Mesothelial cell of epicardium (in vitro differentiated cells): ENCODE measurements at regions not wholly inside any gene's neighbourhood (a gene's known extent, or its start where the extent isn't known, plus 50 kb on each side); places are given as distances from the start of the nearest gene placed in this dataset.

Source experiments
- DNase-seq, 2 experiments: peaks; one replicate each; pipeline ENCODE4 v3.0.0; 2021; ENCODE audit warnings: low spot score in 2 of 2; ENCODE audit not compliant: unreplicated experiment in 2 of 2
- H3K27ac Mint-ChIP-seq: 2 replicates; pipeline ENCODE4 v1.8.0; 2021; ENCODE audit warnings: mixed read lengths
- H3K27me3 Mint-ChIP-seq: 2 replicates; pipeline ENCODE4 v1.8.0; 2021; ENCODE audit warnings: low read depth, mixed read lengths
- H3K36me3 Mint-ChIP-seq: 2 replicates; pipeline ENCODE4 v1.8.0; 2021; ENCODE audit warnings: mixed read lengths
- H3K4me1 Mint-ChIP-seq: 2 replicates; pipeline ENCODE4 v1.8.0; 2021; ENCODE audit warnings: mixed read lengths
- H3K4me3 Mint-ChIP-seq: 2 replicates; pipeline ENCODE4 v1.8.0; 2021; ENCODE audit warnings: mild to moderate bottlenecking, moderate library complexity, mixed read lengths
- H3K9me3 Mint-ChIP-seq: 2 replicates; pipeline ENCODE4 v1.8.0; 2021; ENCODE audit warnings: mixed read lengths
- TF ChIP-seq, protein P1 (sequence below): fragments of 200-600 bp; sonication (generic); IDR thresholded peaks from one replicate; pipeline ENCODE4 v1.5.0; 2021; ENCODE audit warnings: antibody characterized with exemption; ENCODE audit not compliant: unreplicated experiment

DNA sequence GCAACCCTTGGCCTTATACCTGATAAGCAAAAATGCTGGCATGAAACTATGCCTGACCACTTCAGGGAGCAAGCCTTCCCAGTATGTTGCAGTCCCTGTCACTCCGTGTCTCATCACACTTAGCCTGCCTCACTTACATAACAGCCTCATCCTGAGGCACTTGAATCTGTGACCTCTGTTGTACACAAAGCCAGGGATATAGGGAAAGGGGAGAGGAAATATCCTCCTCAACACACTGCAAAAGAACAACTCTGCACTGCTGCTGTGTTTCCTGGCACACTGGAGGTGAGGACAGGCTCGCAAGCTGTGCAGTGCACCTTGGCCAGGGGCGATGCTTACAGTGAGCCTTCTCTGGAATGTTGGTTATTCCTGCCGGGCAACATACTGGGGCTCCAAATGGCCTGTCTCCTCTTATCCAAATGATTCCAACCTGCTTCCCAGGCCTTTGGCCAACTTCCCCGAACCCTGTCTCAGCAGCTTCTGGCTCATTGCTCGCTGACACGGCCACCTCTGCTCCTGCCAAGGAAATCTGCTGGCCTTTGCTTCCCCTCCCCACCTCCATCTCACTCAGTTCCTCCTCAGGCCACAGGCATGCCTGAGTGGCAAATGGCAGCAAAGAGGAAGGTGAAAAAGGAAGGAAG lies 109.2 kb downstream of the CD47 start:
- TF ChIP-seq, protein P1, sequence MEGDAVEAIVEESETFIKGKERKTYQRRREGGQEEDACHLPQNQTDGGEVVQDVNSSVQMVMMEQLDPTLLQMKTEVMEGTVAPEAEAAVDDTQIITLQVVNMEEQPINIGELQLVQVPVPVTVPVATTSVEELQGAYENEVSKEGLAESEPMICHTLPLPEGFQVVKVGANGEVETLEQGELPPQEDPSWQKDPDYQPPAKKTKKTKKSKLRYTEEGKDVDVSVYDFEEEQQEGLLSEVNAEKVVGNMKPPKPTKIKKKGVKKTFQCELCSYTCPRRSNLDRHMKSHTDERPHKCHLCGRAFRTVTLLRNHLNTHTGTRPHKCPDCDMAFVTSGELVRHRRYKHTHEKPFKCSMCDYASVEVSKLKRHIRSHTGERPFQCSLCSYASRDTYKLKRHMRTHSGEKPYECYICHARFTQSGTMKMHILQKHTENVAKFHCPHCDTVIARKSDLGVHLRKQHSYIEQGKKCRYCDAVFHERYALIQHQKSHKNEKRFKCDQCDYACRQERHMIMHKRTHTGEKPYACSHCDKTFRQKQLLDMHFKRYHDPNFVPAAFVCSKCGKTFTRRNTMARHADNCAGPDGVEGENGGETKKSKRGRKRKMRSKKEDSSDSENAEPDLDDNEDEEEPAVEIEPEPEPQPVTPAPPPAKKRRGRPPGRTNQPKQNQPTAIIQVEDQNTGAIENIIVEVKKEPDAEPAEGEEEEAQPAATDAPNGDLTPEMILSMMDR: no peak
- Mint-ChIP-seq H3K4me3 (no peak overlapping the region), H3K27me3 (no peaks in the 10 kb centered on the region), H3K36me3 (no peaks in the 10 kb centered on the region), H3K4me1 (peaks cover 64% of the 10 kb centered on the region), H3K9me3 (no peaks in the 10 kb centered on the region), H3K27ac (peak overlapping the region; percentile 84)
- DNase-seq: peak in 1 of 2 experiments; percentile 54

DNA sequence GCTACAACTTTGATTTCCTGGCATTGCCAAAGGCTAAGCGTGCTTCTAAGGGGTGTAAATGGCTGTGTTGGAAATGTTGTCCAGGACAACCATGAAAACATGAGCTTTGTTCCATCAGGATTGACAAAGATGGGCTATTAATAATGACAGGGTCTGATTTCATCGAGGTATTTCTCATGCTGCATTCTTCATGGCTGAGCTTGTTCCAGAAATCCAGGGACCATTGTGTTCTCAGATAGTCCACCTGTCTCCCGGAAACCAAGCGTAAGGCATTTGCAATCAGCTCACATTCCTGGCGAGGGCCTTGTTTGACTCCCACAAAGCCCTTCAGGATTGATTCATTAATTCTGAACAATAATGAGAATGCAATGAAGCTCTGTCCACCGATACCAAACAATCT lies 111.3 kb downstream of the CD47 start:
- TF ChIP-seq, protein P1: no peak
- peak overlapping the region; percentile 47 for H3K27ac Mint-ChIP-seq
- H3K4me3 Mint-ChIP-seq: no peak overlapping the region
- DNase-seq: no peak
- H3K36me3 Mint-ChIP-seq: no peaks in the 10 kb centered on the region
- peaks cover 59% of the 10 kb centered on the region for H3K4me1 Mint-ChIP-seq
- H3K9me3 Mint-ChIP-seq: no peaks in the 10 kb centered on the region
- no peaks in the 10 kb centered on the region for H3K27me3 Mint-ChIP-seq

GRCh38 chr3:107978131-107979055 lies 112.4 kb downstream of the CD47 start:
- TF ChIP-seq, protein P1: no peak
- DNase-seq: no peak
- peak overlapping the region; percentile 69 for H3K27ac Mint-ChIP-seq
- H3K4me1 Mint-ChIP-seq: peaks cover 56% of the 10 kb centered on the region
- no peaks in the 10 kb centered on the region for H3K36me3 Mint-ChIP-seq
- H3K27me3 Mint-ChIP-seq: no peaks in the 10 kb centered on the region
- no peak overlapping the region for H3K4me3 Mint-ChIP-seq
- no peaks in the 10 kb centered on the region for H3K9me3 Mint-ChIP-seq

DNA sequence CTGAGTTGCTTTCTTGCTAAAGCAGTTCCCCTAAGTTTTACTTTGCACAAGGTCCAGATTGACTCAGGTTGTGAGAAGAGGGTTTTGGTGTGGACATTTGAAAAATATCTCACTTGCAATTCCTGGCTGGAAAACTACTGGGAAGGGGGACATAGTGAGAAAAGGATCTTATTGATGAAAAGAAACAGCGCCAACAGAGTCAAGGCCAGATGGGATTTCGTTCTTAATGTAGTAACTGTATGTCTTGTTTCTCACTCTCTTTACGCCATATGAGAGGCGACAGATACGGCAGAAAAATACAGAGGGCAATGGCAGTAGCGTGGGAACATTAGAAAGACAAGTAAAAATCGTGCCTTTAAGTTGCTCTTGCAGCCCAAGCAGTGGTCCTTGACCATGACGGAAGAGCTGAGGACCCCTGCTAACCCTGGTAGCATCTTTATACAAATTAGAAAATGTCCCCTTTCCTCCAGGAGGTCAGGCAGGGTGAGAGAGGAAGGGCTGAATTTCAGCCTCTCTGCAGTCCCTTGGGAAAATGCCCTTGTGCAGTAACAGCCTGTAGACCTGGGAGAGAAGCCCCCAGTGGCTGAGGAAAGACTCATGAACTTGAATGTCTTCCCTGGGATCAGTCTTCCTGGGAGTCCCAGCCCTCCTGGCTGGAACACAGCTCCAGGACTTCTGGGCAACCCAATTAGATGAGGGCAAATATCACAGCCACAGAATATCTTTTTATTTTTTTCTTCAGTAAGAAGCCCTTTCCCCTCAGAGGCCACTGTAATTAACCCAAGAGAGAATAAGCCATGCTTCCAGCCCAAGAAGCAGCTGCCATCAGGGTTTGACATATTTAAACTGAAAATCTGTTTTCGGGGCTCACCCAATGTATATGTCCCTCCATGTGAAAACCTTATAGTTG lies 113.4 kb downstream of the CD47 start:
- no peaks in the 10 kb centered on the region for H3K36me3 Mint-ChIP-seq

More for the DNA sequence above, 113.4 kb downstream of the CD47 start:
- no peak for DNase-seq
- TF ChIP-seq, protein P1: no peak
- Mint-ChIP-seq H3K4me1 (peaks cover 52% of the 10 kb centered on the region), H3K4me3 (no peak overlapping the region), H3K27me3 (no peaks in the 10 kb centered on the region), H3K9me3 (no peaks in the 10 kb centered on the region), H3K27ac (no peak overlapping the region)
